HG02852 (cell line): ENCODE measurements at regions not wholly inside any gene's neighbourhood (a gene's known extent, or its start where the extent isn't known, plus 50 kb on each side); places are given as distances from the start of the nearest gene placed in this dataset.

Source experiments
- ATAC-seq: cut with Tn5 transposase; IDR thresholded peaks from one replicate; pipeline ENCODE4 v1.9.1; 2021; ENCODE audit warnings: mild to moderate bottlenecking, moderate library complexity; ENCODE audit not compliant: unreplicated experiment

DNA sequence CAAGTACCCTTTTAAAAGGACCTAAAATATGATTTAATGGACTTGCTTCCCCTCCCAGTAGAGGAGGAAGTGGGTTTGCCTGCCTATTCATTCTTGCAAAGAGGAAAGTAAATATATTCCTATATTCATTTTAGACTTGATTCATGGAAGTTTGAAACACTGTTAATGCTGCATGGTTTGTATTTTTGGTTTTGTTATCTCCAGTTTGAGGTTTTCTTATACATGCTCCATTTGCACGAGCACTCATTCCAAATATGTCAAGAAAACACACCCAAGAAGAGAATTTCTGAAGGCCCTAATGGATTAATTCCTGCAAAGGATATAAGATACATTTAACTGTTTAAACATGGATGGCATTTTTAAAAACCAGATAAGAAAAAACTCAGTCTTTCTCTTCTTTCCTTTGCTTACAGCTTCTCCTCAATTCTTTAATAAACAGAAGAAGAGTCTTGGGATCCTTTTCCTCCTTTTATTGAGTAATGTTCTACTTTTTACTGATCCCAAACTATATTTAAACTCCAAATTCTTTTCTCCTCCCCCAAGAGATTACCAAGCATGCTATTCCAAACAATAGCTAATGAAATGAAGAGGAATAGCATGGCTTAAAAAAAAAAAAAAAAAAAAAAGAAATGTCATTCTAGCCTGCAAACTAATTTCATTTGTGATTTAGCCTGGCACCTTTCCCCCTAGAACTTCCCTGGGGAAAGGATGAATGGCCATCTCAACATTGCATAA is 54.6 kb upstream of the LDB2 start:
- ATAC-seq: no peak

DNA sequence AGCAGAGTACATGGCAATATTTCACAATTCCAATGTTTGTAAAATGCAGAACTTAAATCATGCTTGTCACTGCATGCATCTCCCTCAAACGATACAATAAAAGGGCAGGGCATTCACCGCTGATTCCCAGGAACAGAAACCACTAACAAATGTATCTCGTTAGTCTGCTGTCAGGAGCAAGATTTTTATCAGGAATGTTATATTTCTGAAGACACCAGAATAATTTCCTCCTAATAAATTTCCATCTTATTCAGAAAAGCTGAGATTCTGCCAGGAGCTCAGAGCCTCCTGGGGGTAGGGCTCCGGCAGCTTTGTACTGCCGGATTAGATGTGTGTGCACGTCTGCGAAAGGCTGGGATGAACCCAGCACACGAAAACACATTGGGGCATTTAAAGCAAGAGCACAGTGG is 54.0 kb upstream of the LDB2 start:
- no peak for ATAC-seq
